DOHH2 (cell line): ENCODE measurements at regions not wholly inside any gene's neighbourhood (a gene's known extent, or its start where the extent isn't known, plus 50 kb on each side); places are given as distances from the start of the nearest gene placed in this dataset.

ENCODE experiments used
- H3F3A ChIP-seq: fragments of 200-600 bp; sonication (generic), shearing (Covaris generic); 2 replicates; pipeline ENCODE4 v1.6.0; 2016; ENCODE audit warnings: antibody characterized with exemption, mild to moderate bottlenecking; ENCODE audit not compliant: control insufficient read depth, insufficient read depth
- H3K27ac ChIP-seq: fragments of 200-600 bp; sonication (generic); 2 replicates; pipeline ENCODE4 v1.5.1; 2014; ENCODE audit warnings: low read depth, mild to moderate bottlenecking, low read length, moderate library complexity
- H3K27me3 ChIP-seq: fragments of 200-600 bp; sonication (generic); 2 replicates; pipeline ENCODE4 v1.6.1; 2014; ENCODE audit warnings: mild to moderate bottlenecking, low read length, mixed read lengths; ENCODE audit not compliant: control insufficient read depth
- H3K36me3 ChIP-seq: fragments of 200-600 bp; sonication (generic); 2 replicates; pipeline ENCODE4 v1.6.1; 2014; ENCODE audit warnings: mild to moderate bottlenecking, low read length, moderate library complexity, mixed read lengths; ENCODE audit not compliant: control insufficient read depth
- H3K4me1 ChIP-seq: fragments of 200-600 bp; sonication (generic); 2 replicates; pipeline ENCODE4 v1.6.1; 2014; ENCODE audit warnings: mild to moderate bottlenecking, low read length, mixed read lengths; ENCODE audit not compliant: control insufficient read depth
- H3K4me2 ChIP-seq: fragments of 200-600 bp; sonication (generic); 2 replicates; pipeline ENCODE4 v1.6.0; 2014; ENCODE audit warnings: mild to moderate bottlenecking, low read length, moderate library complexity
- H3K4me3 ChIP-seq: fragments of 200-600 bp; sonication (generic); 2 replicates; pipeline ENCODE4 v1.5.1; 2014; ENCODE audit warnings: mild to moderate bottlenecking, low read length, mixed read lengths
- H3K79me2 ChIP-seq: fragments of 200-600 bp; sonication (generic); 2 replicates; pipeline ENCODE4 v1.6.1; 2014; ENCODE audit warnings: mild to moderate bottlenecking, low read length, mixed read lengths; ENCODE audit not compliant: control insufficient read depth
- H3K9me2 ChIP-seq: fragments of 200-600 bp; sonication (generic); replicated peaks from 2 replicates; pipeline ENCODE4 v1.6.1; 2014; ENCODE audit warnings: mild to moderate bottlenecking, low read length, mixed read lengths; ENCODE audit not compliant: control insufficient read depth
- H3K9me3 ChIP-seq: fragments of 200-600 bp; sonication (generic); 2 replicates; pipeline ENCODE4 v1.6.1; 2014; ENCODE audit warnings: antibody characterized with exemption, low read length, mixed read lengths; ENCODE audit not compliant: control insufficient read depth, insufficient read depth
- H4K20me1 ChIP-seq: fragments of 200-600 bp; sonication (generic); 2 replicates; pipeline ENCODE4 v1.6.0; 2014; ENCODE audit warnings: low read depth, mild to moderate bottlenecking, antibody characterized with exemption, low read length, moderate library complexity; ENCODE audit not compliant: control insufficient read depth, insufficient read depth
- EZH2phosphoT487 ChIP-seq: fragments of 200-600 bp; sonication (generic); IDR thresholded peaks from 2 replicates; pipeline ENCODE4 v1.6.1; 2017; ENCODE audit warnings: borderline replicate concordance, mild to moderate bottlenecking, antibody characterized with exemption, low read length, moderate library complexity, mixed read lengths
- TF ChIP-seq, protein P1 (sequence below): fragments of 200-600 bp; sonication (generic); IDR thresholded peaks from one replicate; pipeline ENCODE4 v1.5.1; 2014; ENCODE audit warnings: antibody characterized with exemption, mild to moderate bottlenecking, low read depth, low read length; ENCODE audit not compliant: poor library complexity, severe bottlenecking

DNA sequence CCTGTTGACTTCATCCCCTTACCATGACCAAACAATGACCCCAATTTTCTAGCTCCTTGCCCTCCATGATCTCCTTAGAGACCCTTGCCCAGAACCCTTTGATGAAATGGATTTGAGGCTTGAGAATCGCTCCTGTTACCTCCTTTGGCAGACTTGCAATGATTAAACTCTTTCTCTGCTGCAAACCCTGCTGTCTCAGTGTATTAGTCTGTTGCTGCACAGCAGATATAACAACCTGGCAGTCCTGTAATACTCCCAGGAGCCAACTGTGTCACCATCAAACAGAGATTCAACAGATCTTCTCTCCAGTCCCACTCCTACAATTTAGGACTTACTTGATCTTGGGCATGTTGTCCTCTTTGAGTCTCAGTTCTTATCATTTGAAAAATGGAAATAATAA lies 242.9 kb downstream of the HRH4 start:
- Histone ChIP-seq H3K27me3 (no peaks in the 10 kb centered on the region), H3K4me1 (no peaks in the 10 kb centered on the region), H3K27ac (no peak overlapping the region), H3F3A (no peaks in the 10 kb centered on the region), H3K9me2 (no peaks in the 10 kb centered on the region), H4K20me1 (no peaks in the 10 kb centered on the region), H3K36me3 (no peaks in the 10 kb centered on the region), H3K4me3 (no peak overlapping the region), H3K79me2 (no peaks in the 10 kb centered on the region), H3K9me3 (no peaks in the 10 kb centered on the region), H3K4me2 (no peak overlapping the region)
- no peak for TF ChIP-seq EZH2phosphoT487
- TF ChIP-seq, protein P1, sequence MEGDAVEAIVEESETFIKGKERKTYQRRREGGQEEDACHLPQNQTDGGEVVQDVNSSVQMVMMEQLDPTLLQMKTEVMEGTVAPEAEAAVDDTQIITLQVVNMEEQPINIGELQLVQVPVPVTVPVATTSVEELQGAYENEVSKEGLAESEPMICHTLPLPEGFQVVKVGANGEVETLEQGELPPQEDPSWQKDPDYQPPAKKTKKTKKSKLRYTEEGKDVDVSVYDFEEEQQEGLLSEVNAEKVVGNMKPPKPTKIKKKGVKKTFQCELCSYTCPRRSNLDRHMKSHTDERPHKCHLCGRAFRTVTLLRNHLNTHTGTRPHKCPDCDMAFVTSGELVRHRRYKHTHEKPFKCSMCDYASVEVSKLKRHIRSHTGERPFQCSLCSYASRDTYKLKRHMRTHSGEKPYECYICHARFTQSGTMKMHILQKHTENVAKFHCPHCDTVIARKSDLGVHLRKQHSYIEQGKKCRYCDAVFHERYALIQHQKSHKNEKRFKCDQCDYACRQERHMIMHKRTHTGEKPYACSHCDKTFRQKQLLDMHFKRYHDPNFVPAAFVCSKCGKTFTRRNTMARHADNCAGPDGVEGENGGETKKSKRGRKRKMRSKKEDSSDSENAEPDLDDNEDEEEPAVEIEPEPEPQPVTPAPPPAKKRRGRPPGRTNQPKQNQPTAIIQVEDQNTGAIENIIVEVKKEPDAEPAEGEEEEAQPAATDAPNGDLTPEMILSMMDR = no peak

DNA sequence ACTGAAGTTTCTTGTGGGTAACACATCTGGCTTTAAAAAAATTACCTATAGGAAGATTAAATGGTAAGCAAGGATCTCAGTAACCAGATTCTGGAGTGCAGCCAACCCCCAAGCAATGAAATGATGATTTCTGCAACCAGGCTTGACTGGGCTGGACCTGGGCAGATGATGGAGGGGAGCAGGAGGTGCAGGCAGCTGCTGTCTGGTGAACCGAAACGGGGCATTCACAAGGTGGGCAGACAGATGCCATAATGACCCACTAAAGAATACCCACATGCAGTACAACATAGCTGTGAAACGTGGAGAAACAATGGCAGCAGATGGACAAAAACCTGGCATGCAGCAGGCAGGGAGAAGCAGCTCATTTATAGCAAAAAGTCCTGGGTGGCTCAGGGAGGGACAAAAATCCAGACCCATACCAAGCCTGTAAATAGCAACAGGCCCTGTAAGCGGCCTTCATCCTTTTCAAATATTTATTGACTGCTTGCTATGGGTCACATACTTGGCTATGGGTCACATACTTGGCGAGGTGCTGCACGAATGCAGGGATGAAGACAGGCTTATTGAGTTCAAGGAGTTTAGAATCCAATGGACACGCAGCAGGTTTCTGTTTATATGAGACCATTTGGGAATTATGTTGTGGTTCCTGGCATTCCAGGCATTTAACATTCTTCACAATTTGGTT lies 244.7 kb downstream of the HRH4 start:
- H3K9me3 ChIP-seq = no peaks in the 10 kb centered on the region
- no peaks in the 10 kb centered on the region for H3K36me3 ChIP-seq
- TF ChIP-seq EZH2phosphoT487 = no peak
- TF ChIP-seq, protein P1 = no peak
- no peak overlapping the region for H3K4me3 ChIP-seq
- H3K27me3 ChIP-seq = no peaks in the 10 kb centered on the region
- H3F3A ChIP-seq = no peaks in the 10 kb centered on the region
- no peak overlapping the region for H3K4me2 ChIP-seq
- no peaks in the 10 kb centered on the region for H3K9me2 ChIP-seq
- no peaks in the 10 kb centered on the region for H3K79me2 ChIP-seq
- no peak overlapping the region for H3K27ac ChIP-seq
- no peaks in the 10 kb centered on the region for H4K20me1 ChIP-seq
- no peaks in the 10 kb centered on the region for H3K4me1 ChIP-seq

DNA sequence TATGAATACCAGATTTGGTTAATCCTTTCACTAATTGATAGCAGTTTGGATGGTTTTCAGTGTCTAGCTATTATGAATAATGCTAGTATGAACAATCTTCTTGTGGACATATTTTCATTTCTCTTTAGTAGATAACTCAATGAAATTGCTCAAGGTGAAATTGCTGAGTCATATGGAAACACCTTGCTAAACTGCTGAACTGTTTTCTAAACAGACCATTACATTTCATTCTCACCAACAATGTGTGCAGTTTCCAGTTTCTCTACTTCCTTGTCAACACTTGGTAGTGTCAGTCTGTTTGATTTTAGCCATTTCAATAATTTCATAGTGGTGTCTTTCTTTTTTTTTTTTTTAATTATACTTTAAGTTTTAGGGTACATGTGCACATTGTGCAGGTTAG lies 250.0 kb downstream of the HRH4 start:
- H3K36me3 ChIP-seq = no peaks in the 10 kb centered on the region
- H3F3A ChIP-seq = no peaks in the 10 kb centered on the region
- H3K9me2 ChIP-seq = no peaks in the 10 kb centered on the region
- no peaks in the 10 kb centered on the region for H4K20me1 ChIP-seq
- H3K4me1 ChIP-seq = no peaks in the 10 kb centered on the region
- H3K27ac ChIP-seq = no peak overlapping the region
- H3K79me2 ChIP-seq = no peaks in the 10 kb centered on the region
- TF ChIP-seq, protein P1 = no peak
- TF ChIP-seq EZH2phosphoT487 = no peak
- H3K9me3 ChIP-seq = no peaks in the 10 kb centered on the region
- no peak overlapping the region for H3K4me2 ChIP-seq
- no peaks in the 10 kb centered on the region for H3K27me3 ChIP-seq
- H3K4me3 ChIP-seq = no peak overlapping the region
